Osteocyte (in vitro differentiated cells): ENCODE measurements at regions not wholly inside any gene's neighbourhood (a gene's known extent, or its start where the extent isn't known, plus 50 kb on each side); places are given as distances from the start of the nearest gene placed in this dataset.

Experiments used
- DNase-seq: peaks from one replicate; pipeline ENCODE4 v3.0.0; 2021; ENCODE audit warnings: mixed read lengths; ENCODE audit not compliant: unreplicated experiment; ENCODE audit errors: extremely low spot score
- H3K27ac Mint-ChIP-seq: one replicate; pipeline ENCODE4 v1.8.0; 2021; ENCODE audit warnings: mild to moderate bottlenecking, mixed read lengths; ENCODE audit not compliant: unreplicated experiment
- H3K27me3 Mint-ChIP-seq: one replicate; pipeline ENCODE4 v1.8.0; 2021; ENCODE audit warnings: mixed read lengths; ENCODE audit not compliant: unreplicated experiment
- H3K36me3 Mint-ChIP-seq: one replicate; pipeline ENCODE4 v1.8.0; 2021; ENCODE audit warnings: mixed read lengths; ENCODE audit not compliant: unreplicated experiment
- H3K4me1 Mint-ChIP-seq: one replicate; pipeline ENCODE4 v1.8.0; 2021; ENCODE audit warnings: mixed read lengths; ENCODE audit not compliant: unreplicated experiment
- H3K4me3 Mint-ChIP-seq: one replicate; pipeline ENCODE4 v1.8.0; 2021; ENCODE audit warnings: mild to moderate bottlenecking, moderate library complexity, mixed read lengths; ENCODE audit not compliant: unreplicated experiment
- H3K9me3 Mint-ChIP-seq: one replicate; pipeline ENCODE4 v1.8.0; 2021; ENCODE audit warnings: mixed read lengths; ENCODE audit not compliant: unreplicated experiment
- CTCF ChIP-seq: fragments of 200-600 bp; sonication (generic); IDR thresholded peaks from 2 replicates; pipeline ENCODE4 v1.5.0; 2021; ENCODE audit warnings: antibody characterized with exemption, mild to moderate bottlenecking, moderate library complexity

DNA sequence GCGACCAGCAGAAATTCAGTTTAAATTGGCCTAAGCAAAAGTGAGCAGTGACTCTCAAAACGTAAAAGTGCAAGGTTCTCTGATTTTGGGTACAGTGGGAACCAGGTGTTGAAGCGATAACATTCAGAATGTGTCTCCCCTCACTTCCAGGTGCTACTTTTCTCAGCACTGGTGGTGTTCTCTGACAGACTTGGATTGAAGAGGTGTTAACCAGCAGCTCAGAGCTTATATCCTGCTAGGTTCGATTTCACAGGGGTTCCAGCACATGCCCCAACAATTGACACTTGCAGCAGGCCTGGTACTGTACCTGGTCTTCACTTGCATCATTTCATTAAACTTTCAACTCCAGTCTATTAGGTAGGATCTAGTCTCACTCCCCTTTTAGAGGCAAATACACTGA is 680.2 kb downstream of the VRK1 start:
- Mint-ChIP-seq H3K27me3 (no peaks in the 10 kb centered on the region), H3K9me3 (peaks cover 59% of the 10 kb centered on the region), H3K27ac (no peak overlapping the region), H3K4me1 (no peaks in the 10 kb centered on the region), H3K4me3 (no peak overlapping the region), H3K36me3 (no peaks in the 10 kb centered on the region)
- DNase-seq, result no peak
- TF ChIP-seq CTCF, result no peak

- Mint-ChIP-seq H3K36me3 (no peaks in the 10 kb centered on the region), H3K9me3 (peaks cover 58% of the 10 kb centered on the region), H3K4me1 (no peaks in the 10 kb centered on the region), H3K27me3 (no peaks in the 10 kb centered on the region), H3K27ac (no peak overlapping the region), H3K4me3 (no peak overlapping the region)
- DNase-seq, result no peak
- TF ChIP-seq CTCF, result no peak
Measured at GRCh38 chr14:97485201-97485600, 688.0 kb downstream of the VRK1 start.

DNA sequence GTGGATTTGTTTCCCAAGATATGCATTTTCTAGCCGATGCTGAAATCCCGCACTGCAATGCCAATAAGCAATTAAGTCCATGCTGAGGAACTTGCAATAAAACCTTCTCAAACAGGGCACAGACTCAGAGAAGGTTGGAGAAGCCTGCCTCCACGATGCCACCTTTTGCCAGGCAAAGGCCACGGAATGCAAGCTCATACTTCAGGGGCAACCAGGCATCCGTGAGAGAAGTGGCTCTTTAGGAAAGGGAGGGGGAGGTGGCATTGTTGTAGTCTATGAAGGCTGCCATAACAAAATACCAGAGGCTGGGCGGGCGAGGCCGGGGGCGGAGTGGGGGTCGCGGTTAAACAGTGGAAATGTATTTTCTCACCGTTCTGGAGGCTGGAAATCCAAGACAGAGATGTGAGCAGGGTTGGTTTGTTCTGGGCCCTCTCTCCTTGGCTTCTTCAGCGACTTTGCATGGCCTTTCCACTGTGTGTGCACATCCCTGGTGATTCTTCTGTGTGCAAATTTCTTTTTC is 689.5 kb downstream of the VRK1 start:
- no peak for TF ChIP-seq CTCF
- no peak overlapping the region for H3K27ac Mint-ChIP-seq
- no peaks in the 10 kb centered on the region for H3K4me1 Mint-ChIP-seq
- no peaks in the 10 kb centered on the region for H3K36me3 Mint-ChIP-seq
- H3K27me3 Mint-ChIP-seq, result no peaks in the 10 kb centered on the region
- H3K4me3 Mint-ChIP-seq, result no peak overlapping the region
- no peak for DNase-seq
- H3K9me3 Mint-ChIP-seq, result peaks cover 64% of the 10 kb centered on the region

GRCh38 chr14:97489750-97490149 is 692.6 kb downstream of the VRK1 start:
- no peak for DNase-seq
- H3K4me3 Mint-ChIP-seq, result no peak overlapping the region
- no peaks in the 10 kb centered on the region for H3K36me3 Mint-ChIP-seq
- TF ChIP-seq CTCF, result no peak
- H3K9me3 Mint-ChIP-seq, result peaks cover 63% of the 10 kb centered on the region
- H3K27ac Mint-ChIP-seq, result no peak overlapping the region
- H3K4me1 Mint-ChIP-seq, result no peaks in the 10 kb centered on the region
- no peaks in the 10 kb centered on the region for H3K27me3 Mint-ChIP-seq

DNA sequence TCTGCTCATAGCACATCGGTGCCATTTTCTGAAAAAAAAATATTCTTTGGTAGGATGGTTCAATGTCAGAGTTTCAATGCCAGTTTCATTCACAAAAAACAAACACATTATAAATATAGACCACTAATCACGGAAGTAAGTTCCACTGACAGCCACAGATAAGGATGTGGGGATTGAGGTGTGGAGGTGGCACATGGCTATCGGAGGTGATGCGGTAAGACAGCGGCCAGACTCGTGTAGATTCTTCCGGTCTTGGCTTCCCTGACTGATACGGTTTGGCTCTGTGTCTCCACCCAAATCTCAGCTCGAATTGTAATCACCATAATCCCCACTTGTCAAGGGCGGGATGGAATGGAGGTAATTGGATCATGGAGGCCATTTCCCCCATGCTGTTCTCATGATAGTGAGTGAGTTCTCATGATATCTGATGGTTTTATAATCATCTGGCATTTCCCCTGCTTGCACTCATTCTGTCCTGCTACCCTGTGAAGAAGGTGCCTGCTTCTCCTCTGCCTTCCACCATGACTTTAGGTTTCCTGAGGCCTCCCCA is 693.4 kb downstream of the VRK1 start:
- H3K27ac Mint-ChIP-seq, result no peak overlapping the region
- DNase-seq, result no peak
- H3K27me3 Mint-ChIP-seq, result no peaks in the 10 kb centered on the region
- no peak for TF ChIP-seq CTCF
- no peaks in the 10 kb centered on the region for H3K36me3 Mint-ChIP-seq
- H3K4me3 Mint-ChIP-seq, result no peak overlapping the region
- H3K9me3 Mint-ChIP-seq, result peaks cover 56% of the 10 kb centered on the region
- no peaks in the 10 kb centered on the region for H3K4me1 Mint-ChIP-seq
